ENCODE measurements at regions not wholly inside any gene's neighbourhood (a gene's known extent, or its start where the extent isn't known, plus 50 kb on each side); places are given as distances from the start of the nearest gene placed in this dataset.
"Not testable (repeated sequence)": the region's sequence is repeated elsewhere in the genome, so short reads cannot be mapped to it uniquely, and the experiment has no call there.

DNA sequence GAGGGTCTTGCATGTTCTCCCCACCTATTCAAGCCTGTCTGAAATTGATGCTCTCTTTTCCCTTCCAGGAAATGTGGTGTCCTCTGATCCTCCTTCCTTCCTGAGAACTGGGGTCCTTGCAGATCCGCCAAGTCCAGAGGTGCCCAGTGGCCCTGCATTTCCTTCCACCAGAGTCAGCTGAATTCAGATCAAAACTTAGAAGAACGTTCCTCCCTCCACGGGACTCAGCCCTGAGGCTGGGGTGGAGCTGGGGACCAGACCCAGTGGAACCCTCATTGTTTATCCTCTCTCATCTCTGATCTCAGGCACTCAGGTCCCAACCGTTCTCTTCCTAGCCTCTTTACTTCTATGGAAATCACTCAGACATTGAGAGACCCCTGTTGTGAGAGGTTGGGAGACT, 477.3 kb downstream of the TSHZ3 start:
- DNase-seq, result no peak

DNA sequence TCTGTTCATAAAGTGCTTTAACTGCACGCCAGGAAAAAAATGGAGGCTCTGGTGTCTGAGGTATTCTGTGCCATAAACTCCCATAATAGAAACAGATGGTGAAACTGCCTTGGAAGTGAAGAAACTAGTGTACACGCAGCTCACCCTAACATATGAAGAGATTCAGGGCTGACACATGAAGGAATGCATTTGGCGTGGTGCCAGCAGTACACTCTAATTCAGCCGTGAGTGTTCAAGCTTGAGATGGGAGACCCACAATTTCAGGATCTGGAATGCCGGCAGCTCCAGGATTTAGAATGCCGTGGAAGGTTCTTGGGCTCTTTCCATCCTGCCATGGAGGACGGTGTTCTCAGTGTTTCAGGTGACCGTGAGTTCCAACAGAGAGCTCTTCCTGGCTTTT, 478.4 kb downstream of the TSHZ3 start:
- DNase-seq, result peak; percentile 33 to 79 (median 58)

DNA sequence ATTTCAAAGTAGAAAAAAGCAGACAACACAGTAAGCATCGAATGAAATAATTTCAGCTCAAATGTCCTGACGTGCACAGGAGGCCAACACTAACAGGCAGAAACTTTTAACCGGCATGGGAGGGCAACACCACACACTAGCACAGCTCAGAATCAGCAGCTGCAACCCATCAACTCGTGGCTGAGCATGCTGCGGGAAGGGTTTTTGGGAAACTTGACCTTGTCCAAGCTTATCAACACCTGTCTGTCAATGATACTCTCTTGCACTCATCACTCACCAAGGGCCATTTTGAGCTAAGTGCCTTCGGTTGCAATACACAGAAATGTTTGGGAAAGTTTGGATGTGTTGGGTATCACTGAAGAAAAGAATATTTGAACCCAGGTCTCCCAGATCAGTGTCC, 483.7 kb downstream of the TSHZ3 start:
- DNase-seq, result peak in 1 of 3 donors; percentile 8

DNA sequence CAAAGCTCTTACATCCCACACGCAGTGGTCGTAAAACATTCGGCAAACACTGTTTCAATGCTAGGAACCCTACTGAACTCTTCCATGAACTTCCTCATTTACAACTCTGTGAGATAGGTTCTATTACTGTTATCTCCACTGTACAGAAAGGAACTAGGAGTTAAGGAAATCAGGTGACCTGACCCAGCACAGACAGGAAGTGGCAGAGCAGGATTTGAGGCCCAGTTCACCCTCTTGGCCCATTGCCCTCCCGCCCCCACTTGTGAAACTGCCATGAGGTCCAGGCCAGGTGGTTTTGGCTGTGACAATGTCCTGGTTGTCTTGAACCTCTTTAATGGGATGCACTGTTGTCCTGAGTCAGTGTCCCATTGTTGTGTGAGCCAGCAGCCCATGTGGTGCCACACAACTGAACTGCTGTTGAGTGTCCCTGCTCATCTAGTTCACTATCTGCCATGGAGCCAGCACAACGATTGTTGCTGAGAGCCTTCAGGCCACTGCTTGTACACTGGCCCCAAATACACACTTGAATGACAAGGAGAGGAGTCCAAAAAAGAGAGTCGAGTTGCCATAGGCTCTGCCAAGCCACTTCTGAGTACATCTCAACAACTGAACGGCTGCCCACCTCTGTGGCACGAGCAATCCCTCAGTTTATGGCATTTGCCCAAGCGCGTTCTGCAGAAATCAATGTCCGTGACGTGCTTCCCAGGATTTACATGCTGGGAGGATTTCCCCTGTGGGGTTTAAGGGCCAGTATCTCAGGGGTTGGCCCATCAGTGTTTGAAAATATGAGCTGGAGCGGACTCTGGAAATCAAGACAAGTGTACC, 484.6 kb downstream of the TSHZ3 start:
- no peak for DNase-seq

DNA sequence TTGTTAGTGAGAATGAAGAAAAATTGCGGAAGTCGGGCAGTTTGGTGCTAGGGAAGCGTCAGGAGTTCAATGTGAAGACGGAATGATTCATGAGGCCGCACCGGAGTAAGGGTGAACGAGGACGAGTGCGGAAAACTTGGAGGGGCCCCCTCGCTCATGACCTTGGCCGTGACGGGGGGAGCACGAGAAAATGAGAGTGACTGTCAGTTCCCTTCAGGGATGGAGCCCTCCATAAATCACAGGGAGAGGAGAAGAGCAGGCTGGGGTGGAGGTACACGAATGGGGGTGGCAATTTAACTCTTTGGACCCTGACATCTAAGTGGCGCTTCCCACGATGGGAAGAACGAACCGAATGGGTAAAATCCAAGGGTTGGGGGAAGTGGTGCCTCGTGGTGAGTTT, 486.4 kb downstream of the TSHZ3 start:
- no peak for DNase-seq

DNA sequence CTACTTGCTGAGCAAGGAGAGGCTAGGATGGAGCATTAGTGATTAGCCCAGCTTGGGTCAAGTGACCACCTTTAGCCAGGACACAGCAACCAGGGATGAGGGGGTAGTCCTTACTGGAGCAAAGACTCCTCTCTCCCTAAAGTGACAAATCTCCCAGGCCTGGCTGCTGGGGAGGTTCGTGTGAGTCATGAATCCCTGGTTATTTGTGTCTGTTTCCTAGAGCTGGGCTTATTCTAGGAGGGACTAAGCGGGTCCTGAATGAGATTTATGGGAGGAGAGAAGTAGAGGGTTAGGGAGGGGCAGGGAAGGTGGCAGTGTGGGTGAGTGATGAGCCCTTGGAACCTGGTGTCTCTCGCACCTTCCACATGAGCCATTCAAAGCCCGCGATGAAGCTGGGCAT, 487.3 kb downstream of the TSHZ3 start:
- no peak for DNase-seq

DNA sequence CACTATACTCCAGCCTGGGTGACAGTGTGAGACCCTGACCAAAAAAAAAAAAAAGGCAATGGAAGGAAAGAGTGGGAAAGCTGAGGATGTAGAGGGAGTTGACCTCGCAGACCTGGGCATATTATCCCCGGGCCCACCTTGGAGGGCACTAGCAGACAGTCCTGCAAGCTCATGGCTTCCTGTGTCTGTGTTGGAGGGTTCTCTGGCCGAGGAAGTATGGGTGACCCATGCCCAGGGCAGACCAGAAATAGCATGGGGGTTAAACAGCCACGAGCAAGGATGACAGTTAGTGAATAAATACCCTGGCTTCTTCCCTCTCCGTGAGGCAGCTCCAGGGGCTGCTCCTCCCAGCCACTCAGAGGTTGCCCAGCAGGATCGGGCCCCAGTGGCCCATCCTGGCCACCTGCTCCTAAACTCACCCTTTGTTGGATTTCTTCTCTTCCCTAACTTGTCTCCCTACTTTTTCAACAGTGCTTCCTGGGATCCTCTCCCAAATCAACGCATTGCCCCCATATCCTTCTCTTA, 485.8 kb downstream of the ZNF536 start:
- DNase-seq, result no peak

DNA sequence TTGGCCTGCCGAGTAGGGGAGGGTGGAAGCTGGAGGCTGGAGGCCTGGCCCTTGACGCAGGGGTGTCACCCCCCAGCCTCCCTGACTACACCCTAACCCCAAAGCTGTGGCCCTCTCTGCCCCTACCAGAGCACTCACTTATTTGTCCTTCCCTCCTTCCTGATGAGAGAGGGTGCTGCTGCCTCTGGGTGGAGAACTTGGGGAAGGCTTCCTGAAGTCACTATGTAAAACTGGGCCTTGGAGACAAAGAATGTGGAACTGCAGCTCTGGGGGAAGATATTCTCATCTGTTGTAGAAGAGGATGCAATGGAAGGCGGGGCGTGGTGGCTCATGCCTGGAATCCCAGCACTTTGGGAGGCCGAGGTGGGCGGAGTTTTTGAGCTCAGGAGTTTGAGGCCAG, 485.2 kb downstream of the ZNF536 start:
- DNase-seq, result no peak

DNA sequence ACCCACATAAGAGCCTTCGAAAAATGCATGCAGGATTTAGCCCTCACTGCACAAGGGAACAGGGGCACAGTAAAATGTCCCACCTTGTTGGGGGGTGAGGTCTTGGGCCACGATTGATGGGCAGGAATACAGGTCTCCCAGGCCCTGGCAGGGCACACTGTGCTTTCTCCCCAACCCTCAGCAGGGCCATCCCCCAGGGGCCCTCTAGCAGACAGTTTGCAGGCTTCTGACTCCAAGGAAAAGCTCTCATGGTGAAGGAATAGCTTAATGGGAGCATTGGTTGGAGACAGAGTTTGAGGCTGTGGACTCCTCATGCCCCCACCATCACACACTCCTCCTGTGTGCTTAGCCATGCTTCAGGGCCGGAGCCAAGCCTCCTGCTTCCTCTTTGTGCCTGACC, 484.6 kb downstream of the ZNF536 start:
- no peak for DNase-seq

DNA sequence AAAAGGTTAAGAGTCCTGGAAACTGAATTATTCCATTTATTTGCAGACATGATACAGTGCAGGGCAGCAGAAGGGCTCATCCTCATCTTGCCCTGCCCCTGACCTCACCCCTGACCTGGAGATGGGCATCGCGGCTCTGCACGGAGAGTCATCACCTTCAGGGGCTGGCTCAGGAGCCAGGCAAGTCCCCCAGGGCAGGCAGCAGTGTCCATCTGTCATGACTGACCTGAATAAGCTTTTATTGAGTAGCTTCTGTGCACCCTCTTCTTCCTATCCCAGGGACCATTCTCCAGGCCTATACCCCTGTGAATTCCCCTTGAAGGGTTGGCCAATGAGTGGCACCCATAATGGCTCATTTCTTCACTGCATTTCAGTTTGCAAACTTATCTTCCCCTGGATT, 484.2 kb downstream of the ZNF536 start:
- no peak for DNase-seq

DNA sequence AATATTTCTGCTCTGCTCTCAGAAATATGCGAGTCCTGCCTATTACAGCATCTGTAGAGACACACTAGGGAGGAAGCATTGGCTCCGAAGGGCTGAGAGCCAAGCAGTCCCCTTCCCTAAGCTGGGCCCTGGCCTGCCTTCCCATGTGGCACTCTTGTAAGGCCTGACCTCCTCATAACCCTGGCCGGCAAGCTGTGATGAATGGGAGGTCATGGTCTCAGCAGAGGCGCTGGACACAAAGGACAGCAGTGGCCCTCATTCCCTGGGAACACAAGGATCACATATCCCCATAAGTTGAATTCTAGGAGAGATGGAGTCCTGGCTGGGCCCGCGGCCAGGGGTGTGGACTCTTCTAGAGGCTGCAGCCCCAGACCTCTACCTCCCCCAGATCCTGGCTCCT, 483.3 kb downstream of the ZNF536 start:
- no peak for DNase-seq

DNA sequence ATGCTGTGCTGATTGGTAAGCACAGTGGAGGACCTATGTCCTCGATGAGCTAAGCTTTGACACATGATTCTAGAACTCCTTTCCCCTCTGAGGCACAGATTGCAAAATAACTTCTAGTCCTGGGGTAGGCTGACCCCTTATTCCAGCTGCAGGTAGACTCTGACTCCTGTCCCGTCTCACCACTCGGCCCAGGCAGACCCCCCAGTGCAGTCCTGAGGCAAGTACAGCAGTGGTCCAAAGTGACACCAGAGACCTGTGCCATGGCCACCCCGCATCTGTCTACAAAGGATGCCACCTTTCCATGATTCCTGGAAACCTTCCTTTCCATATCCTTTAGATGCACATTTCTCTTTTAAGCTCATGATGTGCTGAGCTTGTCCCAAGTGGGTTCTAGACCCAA, 482.5 kb downstream of the ZNF536 start:
- no peak for DNase-seq

DNA sequence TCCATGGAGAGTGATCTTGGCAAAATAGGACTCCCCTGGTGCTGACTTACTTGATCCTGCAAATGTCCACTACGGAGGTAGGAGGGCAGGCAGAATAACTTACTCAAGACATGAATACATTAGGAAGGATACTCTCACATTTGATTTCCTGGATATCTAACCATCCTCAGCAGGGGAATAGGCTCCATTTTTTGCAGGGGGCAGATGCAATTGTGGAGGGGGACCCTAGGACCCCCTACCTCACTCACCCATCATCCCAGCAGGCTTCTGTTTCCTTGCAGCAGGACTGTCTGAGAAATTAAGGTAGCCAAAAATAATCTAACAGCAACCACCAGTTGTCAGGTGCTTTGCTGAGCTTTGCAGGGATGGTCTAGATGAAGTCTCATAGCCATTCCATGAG, 482.0 kb downstream of the ZNF536 start:
- no peak for DNase-seq

DNA sequence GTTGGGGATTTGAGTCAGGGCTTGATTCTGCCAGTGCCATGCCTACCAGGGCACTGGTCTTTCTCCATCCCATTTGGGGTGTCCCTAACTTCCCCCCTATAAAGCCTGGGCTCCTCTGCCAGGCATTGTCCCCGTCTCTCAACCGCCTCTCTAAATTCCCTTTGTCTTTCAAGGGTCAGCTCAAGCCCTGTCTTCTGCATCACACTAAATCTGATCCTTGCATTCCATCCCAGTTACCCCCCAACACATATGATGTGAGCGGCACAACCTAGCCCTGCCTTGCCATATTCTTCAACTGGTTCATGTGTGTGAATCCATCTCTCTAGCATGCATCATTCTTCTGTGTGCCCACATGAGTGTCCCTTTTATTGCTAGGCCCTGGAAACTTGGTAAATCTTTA, 480.9 kb downstream of the ZNF536 start:
- no peak for DNase-seq

DNA sequence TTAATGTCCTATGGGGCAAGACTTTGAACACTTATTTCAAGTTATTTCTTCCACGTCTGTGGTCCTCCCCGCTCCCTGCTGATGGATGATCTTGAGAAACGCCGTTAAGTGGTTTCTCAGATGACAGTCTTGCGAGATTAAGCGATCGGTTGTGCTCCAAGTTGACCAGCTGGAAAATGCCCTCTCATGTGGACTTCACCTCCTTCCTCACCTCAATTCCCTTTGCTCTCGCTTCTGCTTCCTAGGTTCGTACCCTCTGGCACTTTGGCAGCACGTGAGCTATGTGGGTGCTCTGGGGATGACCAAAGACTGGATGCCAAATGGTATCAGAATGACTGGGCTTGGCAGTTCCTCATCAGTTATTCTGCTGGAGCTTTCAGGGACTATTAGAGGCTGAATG, 480.0 kb downstream of the ZNF536 start:
- no peak for DNase-seq

DNA sequence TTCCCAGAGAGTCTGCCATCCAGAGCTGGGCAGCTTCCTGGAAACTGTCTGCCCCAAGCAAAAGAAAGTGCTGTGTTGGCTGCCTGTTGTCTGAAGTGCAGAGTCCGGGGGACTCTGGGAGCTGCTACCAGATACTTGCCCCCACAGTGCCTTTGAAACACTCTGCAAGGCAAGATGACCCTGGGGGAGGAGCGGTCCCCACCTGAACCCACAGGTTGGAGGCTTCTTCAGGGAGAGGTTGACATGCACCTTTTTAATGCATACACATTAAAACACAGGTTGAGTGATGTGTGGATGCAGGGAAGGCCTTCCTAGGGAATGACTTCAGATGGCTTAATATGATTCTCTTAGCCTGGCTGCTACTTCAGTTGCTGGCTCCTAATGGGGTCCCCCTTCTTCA, 479.5 kb downstream of the ZNF536 start:
- DNase-seq, result no peak

DNA sequence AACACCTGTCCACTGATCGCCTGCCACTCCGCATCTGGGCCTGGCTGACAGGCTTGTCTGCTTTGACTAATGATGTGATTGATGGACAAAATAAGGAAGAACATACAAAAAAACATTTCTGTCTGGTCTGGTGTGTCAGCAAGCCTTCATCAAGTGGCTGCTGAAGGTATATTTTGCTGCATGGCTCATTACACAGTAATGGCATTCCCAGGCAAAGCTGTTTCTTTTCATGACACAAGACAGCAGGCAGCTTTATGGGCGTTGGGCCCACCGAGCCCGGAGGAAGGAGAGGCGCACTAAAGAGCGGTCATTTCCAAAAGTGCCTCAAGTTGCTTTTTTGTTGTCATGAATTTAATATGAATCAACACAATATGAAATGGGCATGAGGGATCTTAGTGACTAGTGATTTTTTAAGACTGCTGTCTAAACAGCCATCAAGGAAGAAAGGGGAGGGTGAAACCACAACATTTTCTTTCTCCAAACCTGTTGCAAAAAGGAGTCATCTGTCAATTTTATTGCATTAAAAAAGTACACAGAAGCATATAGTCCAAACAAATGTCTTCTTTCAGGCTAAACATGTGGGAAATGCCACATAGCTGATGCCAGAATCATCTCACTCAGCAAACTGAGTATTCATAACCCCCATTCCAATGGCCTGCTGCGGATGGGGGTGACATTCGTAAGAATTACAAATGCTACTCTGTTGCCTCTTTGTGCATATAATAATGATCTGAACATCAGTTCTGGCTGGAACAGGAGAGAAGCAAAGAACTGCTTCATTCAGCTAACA, 476.6 kb downstream of the ZNF536 start:
- DNase-seq, result peak in 1 of 3 donors; percentile 21

DNA sequence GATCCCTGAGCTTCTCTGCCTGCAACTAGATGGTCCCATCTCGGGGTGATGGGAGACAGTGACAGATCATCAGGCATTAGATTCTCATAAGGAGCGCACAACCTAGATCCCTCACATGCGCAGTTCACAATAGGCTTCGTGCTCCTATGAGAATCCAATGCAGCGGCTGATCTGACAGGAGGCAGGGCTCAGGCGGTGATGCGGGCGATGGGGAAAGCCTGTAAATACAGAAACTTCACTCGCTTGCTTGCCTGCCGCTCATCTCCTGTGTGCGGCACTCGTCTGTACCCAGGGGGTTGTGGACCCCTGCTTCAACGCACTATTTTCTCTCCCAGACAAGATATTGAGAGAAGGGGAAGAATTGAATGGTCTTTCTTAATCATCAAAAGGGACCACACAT, 473.9 kb downstream of the ZNF536 start:
- DNase-seq, result no peak

DNA sequence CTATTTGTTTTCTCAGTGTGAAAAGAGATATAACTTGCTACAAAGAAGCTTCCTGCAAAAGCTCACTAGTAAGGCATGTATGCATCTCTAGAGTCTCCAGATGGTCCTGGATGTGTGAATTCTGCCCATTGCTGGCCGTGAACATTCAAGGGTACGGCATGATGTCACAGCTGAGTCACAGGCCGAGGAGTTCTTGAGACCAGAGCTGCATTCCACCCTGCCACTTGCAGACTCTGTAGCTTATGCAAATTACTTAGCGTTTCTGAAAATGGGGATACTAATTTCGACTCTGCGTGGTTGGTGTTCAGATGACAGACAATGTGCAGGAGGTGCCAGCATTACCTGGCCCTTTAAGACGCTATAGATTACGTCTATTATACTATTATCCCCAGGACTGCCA, 470.7 kb downstream of the ZNF536 start:
- DNase-seq, result no peak

DNA sequence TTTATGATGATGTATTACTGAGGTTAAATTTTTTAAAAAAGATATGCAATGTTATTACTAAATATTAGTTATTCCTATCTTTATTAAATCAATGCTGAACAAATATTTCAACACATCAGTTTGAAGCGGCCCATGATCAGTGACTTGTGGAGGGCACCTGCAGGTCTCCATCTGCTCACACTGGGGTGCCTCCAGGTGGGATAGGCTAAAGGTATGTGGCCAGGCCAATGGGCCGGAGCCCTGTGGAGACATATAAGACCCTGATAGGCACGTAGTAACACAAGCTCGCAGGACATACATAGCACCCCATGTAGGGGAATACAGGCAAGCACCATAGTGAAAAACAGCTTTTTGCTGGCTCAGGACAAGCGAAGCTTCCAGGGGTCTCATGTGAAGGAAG, 469.8 kb downstream of the ZNF536 start:
- DNase-seq, result no peak

DNA sequence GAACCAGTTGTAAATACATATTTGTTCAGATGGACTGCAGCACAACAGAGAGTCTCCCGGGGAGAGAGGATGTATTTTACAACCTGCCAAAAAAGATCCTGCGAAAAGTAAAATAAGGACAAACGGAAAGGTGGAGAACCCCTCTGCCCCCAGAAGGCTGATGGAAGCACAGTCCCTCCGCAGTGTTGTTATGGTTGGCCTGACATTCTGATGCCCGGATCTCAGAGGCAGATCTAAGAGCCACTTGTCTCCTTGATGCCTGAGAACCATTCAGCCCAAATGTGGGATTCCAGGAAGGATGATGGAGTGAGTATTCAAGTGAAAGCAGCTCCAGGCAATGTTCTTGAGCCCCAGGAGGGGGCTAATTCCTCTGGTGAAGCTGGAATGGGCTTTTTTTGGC, 458.7 kb downstream of the ZNF536 start:
- DNase-seq, result peak in 1 of 3 donors; percentile 7

DNA sequence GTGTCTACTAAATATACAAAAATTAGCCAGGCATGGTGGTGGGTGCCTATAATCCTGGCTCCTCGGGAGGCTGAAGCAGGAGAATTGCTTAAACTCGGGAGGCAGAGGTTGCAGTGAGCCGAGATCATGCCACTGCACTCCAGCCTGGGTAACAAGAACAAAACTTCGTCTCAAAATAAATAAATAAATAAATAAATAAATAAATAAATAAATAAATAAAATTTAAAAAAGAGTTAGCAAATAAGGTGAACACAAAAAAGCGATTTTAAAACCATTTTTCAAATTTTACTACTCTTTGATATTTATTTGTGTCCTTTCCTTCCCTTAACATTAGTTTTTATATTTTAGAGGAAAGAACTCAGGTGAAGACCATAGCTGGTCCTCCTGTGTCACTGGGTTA, 453.3 kb downstream of the ZNF536 start:
- not testable (repeated sequence) for DNase-seq

DNA sequence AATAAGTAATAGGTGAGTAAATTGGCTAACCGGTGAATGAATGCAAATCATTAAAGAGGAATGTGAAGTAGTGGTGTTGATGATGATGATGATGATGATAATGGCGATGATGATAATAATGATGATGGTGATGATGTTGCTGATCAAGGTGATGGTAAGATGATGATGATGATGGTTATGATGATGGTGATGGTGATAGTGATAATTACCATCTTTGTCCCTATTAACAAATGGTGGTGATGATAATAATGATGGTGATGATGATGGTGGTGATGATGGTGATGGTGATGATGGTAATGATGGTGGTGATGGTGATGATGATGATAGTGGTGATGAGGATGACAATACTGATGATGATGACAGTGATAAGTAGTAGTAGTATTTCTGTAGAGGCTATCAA, 452.6 kb downstream of the ZNF536 start:
- DNase-seq, result no peak
